ENCODE measurements at regions not wholly inside any gene's neighbourhood (a gene's known extent, or its start where the extent isn't known, plus 50 kb on each side); places are given as distances from the start of the nearest gene placed in this dataset.
"Not testable (repeated sequence)": the region's sequence is repeated elsewhere in the genome, so short reads cannot be mapped to it uniquely, and the experiment has no call there.

DNA sequence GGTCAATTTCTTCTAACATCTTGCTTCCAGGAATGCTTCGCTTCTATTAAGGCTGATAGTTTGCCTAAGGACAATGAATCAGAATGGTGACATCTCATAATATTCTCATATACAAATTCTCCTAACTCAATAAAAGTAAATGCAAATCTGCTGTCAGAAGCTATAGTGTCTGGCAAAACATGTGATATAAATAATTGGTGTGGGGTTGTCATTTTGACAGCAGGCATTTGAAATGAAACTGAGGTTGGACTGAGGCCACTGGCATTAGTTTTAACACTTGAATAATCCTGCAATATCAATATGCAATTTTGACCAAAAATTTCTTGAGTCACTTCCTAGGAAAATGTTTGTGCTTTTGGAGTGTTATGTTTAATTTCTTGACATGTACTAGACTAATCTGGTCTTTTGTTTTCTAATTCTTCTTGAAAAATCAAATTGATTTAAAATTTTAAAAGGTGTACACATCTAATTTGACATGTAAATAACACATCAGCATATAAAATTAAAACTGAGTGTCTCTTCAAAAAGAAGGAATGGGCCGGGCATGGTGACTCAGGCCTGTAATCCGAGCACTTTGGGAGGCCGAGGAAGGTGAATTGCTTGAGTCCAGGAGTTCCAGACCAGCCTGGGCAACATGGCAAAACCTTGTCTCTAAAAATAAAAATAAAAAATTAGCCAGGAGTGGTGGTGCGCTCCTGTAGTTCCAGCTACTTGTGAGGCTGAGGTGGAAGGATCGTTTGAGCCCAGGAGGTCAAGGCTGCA is 92.3 kb upstream of the BTG1 start:
- intact Hi-C loops (cut with DNase I): no loop called here
- no peaks in the 10 kb centered on the region for H3K9me3 ChIP-seq
- H3K36me3 ChIP-seq: no peaks in the 10 kb centered on the region
- TF ChIP-seq CTCF (IDR thresholded peaks at IDR 0.05): no peak
- H3K27me3 ChIP-seq (ENCODE audit: low read depth): no peaks in the 10 kb centered on the region
- ATAC-seq (no peak), DNase-seq (no peak)
- no peak overlapping the region for H3K4me3 ChIP-seq
- H3K27ac ChIP-seq: no peak overlapping the region
- no peaks in the 10 kb centered on the region for H3K4me1 ChIP-seq

DNA sequence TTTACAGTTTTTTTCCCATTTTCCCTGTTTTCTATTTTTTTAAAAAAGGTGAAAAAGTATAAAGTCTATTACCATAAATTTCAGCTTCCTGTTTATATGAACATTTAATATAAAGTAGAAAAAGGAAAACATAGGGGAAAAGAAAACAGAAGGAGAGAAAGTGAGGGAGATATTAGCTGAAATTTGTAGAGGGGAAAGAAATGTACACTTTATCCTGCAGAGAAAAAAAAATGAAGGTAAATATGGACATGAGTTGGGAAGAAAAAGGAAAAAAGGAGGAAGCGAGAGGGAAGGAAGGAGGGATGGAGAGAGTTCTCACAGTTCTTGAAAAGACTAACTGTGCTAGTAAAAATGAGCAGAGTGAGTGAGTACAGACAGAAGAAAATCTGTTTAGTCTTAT is 91.6 kb upstream of the BTG1 start:
- no peaks in the 10 kb centered on the region for H3K27me3 ChIP-seq (ENCODE audit: low read depth)
- no peaks in the 10 kb centered on the region for H3K36me3 ChIP-seq
- H3K27ac ChIP-seq: no peak overlapping the region
- H3K4me3 ChIP-seq: no peak overlapping the region
- DNase-seq (no peak), ATAC-seq (no peak)
- no peaks in the 10 kb centered on the region for H3K9me3 ChIP-seq
- TF ChIP-seq CTCF (IDR thresholded peaks at IDR 0.05): no peak
- intact Hi-C loops (cut with DNase I): no loop called here
- no peaks in the 10 kb centered on the region for H3K4me1 ChIP-seq

GRCh38 chr12:92235703-92236472 is 90.2 kb upstream of the BTG1 start:
- H3K27ac ChIP-seq: no peak overlapping the region
- no peaks in the 10 kb centered on the region for H3K36me3 ChIP-seq
- intact Hi-C loops (cut with DNase I): no loop called here
- H3K27me3 ChIP-seq (ENCODE audit: low read depth): no peaks in the 10 kb centered on the region
- TF ChIP-seq CTCF (IDR thresholded peaks at IDR 0.05): no peak
- no peaks in the 10 kb centered on the region for H3K9me3 ChIP-seq
- H3K4me3 ChIP-seq: no peak overlapping the region
- ATAC-seq (no peak), DNase-seq (no peak)
- H3K4me1 ChIP-seq: no peaks in the 10 kb centered on the region

GRCh38 chr12:92234533-92234932 is 88.9 kb upstream of the BTG1 start:
- no peaks in the 10 kb centered on the region for H3K4me1 ChIP-seq
- no peak overlapping the region for H3K4me3 ChIP-seq
- no peak for TF ChIP-seq CTCF (IDR thresholded peaks at IDR 0.05)
- no peak overlapping the region for H3K27ac ChIP-seq
- DNase-seq (no peak), ATAC-seq (no peak)
- H3K27me3 ChIP-seq (ENCODE audit: low read depth): no peaks in the 10 kb centered on the region
- no peaks in the 10 kb centered on the region for H3K36me3 ChIP-seq
- H3K9me3 ChIP-seq: no peaks in the 10 kb centered on the region
- intact Hi-C loops (cut with DNase I): no loop called here

GRCh38 chr12:92233346-92234015 is 87.8 kb upstream of the BTG1 start:
- H3K4me3 ChIP-seq: no peak overlapping the region
- intact Hi-C loops (cut with DNase I): no loop called here
- DNase-seq (no peak), ATAC-seq (peak in 1 of 2 donors; percentile 51)
- no peaks in the 10 kb centered on the region for H3K27me3 ChIP-seq (ENCODE audit: low read depth)
- H3K9me3 ChIP-seq: no peaks in the 10 kb centered on the region
- H3K27ac ChIP-seq: no peak overlapping the region
- H3K36me3 ChIP-seq: no peaks in the 10 kb centered on the region
- no peak for TF ChIP-seq CTCF (IDR thresholded peaks at IDR 0.05)
- H3K4me1 ChIP-seq: no peaks in the 10 kb centered on the region

DNA sequence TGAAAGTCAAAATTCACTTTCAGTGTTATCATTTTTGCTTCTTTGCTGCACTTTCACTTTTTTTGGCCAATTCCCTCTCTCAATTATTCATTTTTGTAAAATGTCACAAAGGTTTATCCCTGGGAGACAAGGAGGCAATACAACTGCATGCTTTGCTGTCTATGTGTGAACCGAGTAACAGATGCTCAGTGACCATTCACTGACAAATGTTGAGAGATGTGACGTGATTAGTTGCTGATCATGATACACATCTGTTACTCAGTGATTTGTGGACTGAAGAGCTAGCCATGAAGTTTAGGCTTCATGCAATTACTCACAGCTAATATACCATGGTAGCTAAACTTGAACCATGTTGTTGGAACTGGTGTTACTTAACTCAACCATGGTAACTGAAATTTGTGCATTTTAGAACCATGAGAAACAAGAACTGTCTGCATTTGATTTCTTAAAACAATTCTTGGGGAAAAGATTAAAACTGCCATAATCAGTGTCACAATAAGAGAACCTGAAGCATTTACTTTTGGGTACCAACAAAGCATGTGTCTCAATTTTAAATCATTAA is 86.8 kb upstream of the BTG1 start:
- ATAC-seq: peak; percentile 38 to 43
- H3K27me3 ChIP-seq (ENCODE audit: low read depth); H3K36me3 ChIP-seq; intact Hi-C loops (cut with DNase I); H3K9me3 ChIP-seq; DNase-seq; H3K27ac ChIP-seq; H3K4me3 ChIP-seq; H3K4me1 ChIP-seq: not testable (repeated sequence)

- DNase-seq; H3K27me3 ChIP-seq (ENCODE audit: low read depth); H3K9me3 ChIP-seq; H3K36me3 ChIP-seq; H3K4me1 ChIP-seq; intact Hi-C loops (cut with DNase I); H3K27ac ChIP-seq; H3K4me3 ChIP-seq: not testable (repeated sequence)
- peak; percentile 49 to 63 for ATAC-seq
These were observed 86.3 kb upstream of the BTG1 start for GRCh38 chr12:92231945-92232344.

GRCh38 chr12:92231532-92231931 is 85.9 kb upstream of the BTG1 start:
- H3K36me3 ChIP-seq; intact Hi-C loops (cut with DNase I); H3K4me1 ChIP-seq; H3K4me3 ChIP-seq; H3K9me3 ChIP-seq; H3K27me3 ChIP-seq (ENCODE audit: low read depth); DNase-seq; ATAC-seq; H3K27ac ChIP-seq: not testable (repeated sequence)

Measured in lower lobe of right lung (tissue), 2 donors.